Thoracic aorta (tissue), 2 donors: ENCODE measurements at regions not wholly inside any gene's neighbourhood (a gene's known extent, or its start where the extent isn't known, plus 50 kb on each side); places are given as distances from the start of the nearest gene placed in this dataset.

Source experiments
- ATAC-seq: fragments of 150-250 bp; one replicate; pipeline ENCODE4 v1.8.0; 2017; ENCODE audit warnings: low read depth; ENCODE audit not compliant: insufficient number of reproducible peaks, low FRiP score
- DNase-seq: peaks from one replicate; pipeline ENCODE4 v3.0.0-alpha.2; 2020; ENCODE audit warnings: low spot score
- H3K27ac ChIP-seq, 2 donors: fragments of 200-600 bp; sonication (generic); 1 replicate in 1 of 2; 2 replicates in 1 of 2; pipeline ENCODE4 v1.5.1; 2016; ENCODE audit warnings: mild to moderate bottlenecking in 2 of 2, moderate library complexity in 2 of 2
- H3K27me3 ChIP-seq: fragments of 200-600 bp; sonication (generic); replicated peaks from 2 replicates; pipeline ENCODE4 v1.6.0; 2016; ENCODE audit warnings: mild to moderate bottlenecking; ENCODE audit not compliant: insufficient read depth
- H3K36me3 ChIP-seq: fragments of 200-600 bp; sonication (generic); one replicate; pipeline ENCODE4 v1.5.1; 2016
- H3K4me1 ChIP-seq, 2 donors: fragments of 200-600 bp; sonication (generic); 1 replicate in 1 of 2; 2 replicates in 1 of 2; pipeline versions ENCODE4 v1.5.1 to v1.6.0; 2016; ENCODE audit warnings: low read depth in 2 of 2, mild to moderate bottlenecking in 1 of 2; ENCODE audit not compliant: control insufficient read depth in 1 of 2
- H3K4me3 ChIP-seq: fragments of 200-600 bp; sonication (generic); 2 replicates; pipeline ENCODE4 v1.5.1; 2016; ENCODE audit warnings: mild to moderate bottlenecking
- H3K9me3 ChIP-seq: fragments of 200-600 bp; sonication (generic); 2 replicates; pipeline ENCODE4 v1.5.1; 2016
- TF ChIP-seq, protein P1 (sequence below): fragments of 200-600 bp; sonication (generic); IDR thresholded peaks from one replicate; pipeline ENCODE4 v1.5.1; 2019; ENCODE audit warnings: antibody characterized with exemption

GRCh38 chr21:34022627-34023335, 50.6 kb upstream of the MRPS6 start:
- ATAC-seq = no peak
- TF ChIP-seq, protein P1, sequence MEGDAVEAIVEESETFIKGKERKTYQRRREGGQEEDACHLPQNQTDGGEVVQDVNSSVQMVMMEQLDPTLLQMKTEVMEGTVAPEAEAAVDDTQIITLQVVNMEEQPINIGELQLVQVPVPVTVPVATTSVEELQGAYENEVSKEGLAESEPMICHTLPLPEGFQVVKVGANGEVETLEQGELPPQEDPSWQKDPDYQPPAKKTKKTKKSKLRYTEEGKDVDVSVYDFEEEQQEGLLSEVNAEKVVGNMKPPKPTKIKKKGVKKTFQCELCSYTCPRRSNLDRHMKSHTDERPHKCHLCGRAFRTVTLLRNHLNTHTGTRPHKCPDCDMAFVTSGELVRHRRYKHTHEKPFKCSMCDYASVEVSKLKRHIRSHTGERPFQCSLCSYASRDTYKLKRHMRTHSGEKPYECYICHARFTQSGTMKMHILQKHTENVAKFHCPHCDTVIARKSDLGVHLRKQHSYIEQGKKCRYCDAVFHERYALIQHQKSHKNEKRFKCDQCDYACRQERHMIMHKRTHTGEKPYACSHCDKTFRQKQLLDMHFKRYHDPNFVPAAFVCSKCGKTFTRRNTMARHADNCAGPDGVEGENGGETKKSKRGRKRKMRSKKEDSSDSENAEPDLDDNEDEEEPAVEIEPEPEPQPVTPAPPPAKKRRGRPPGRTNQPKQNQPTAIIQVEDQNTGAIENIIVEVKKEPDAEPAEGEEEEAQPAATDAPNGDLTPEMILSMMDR = no peak
- no peaks in the 10 kb centered on the region for H3K27me3 ChIP-seq
- no peak for DNase-seq
- no peaks in the 10 kb centered on the region for H3K9me3 ChIP-seq
- H3K4me3 ChIP-seq = no peak overlapping the region
- no peaks in the 10 kb centered on the region for H3K36me3 ChIP-seq
- H3K27ac ChIP-seq = no peak overlapping the region
- peaks cover 5 to 10% of the 10 kb centered on the region in 2 donors for H3K4me1 ChIP-seq

GRCh38 chr21:34021726-34022125, 51.7 kb upstream of the MRPS6 start:
- Histone ChIP-seq H3K27me3 (no peaks in the 10 kb centered on the region), H3K27ac (no peak overlapping the region), H3K36me3 (no peaks in the 10 kb centered on the region), H3K4me1 (peaks cover 5 to 10% of the 10 kb centered on the region in 2 donors), H3K4me3 (no peak overlapping the region), H3K9me3 (no peaks in the 10 kb centered on the region)
- DNase-seq = no peak
- TF ChIP-seq, protein P1 = no peak
- no peak for ATAC-seq

GRCh38 chr21:34020983-34021553, 52.3 kb upstream of the MRPS6 start:
- H3K4me3 ChIP-seq = no peak overlapping the region
- ATAC-seq (no peak), DNase-seq (no peak)
- peaks cover 5 to 10% of the 10 kb centered on the region in 2 donors for H3K4me1 ChIP-seq
- H3K27me3 ChIP-seq = no peaks in the 10 kb centered on the region
- H3K36me3 ChIP-seq = no peaks in the 10 kb centered on the region
- no peaks in the 10 kb centered on the region for H3K9me3 ChIP-seq
- TF ChIP-seq, protein P1 = no peak
- H3K27ac ChIP-seq = no peak overlapping the region

DNA sequence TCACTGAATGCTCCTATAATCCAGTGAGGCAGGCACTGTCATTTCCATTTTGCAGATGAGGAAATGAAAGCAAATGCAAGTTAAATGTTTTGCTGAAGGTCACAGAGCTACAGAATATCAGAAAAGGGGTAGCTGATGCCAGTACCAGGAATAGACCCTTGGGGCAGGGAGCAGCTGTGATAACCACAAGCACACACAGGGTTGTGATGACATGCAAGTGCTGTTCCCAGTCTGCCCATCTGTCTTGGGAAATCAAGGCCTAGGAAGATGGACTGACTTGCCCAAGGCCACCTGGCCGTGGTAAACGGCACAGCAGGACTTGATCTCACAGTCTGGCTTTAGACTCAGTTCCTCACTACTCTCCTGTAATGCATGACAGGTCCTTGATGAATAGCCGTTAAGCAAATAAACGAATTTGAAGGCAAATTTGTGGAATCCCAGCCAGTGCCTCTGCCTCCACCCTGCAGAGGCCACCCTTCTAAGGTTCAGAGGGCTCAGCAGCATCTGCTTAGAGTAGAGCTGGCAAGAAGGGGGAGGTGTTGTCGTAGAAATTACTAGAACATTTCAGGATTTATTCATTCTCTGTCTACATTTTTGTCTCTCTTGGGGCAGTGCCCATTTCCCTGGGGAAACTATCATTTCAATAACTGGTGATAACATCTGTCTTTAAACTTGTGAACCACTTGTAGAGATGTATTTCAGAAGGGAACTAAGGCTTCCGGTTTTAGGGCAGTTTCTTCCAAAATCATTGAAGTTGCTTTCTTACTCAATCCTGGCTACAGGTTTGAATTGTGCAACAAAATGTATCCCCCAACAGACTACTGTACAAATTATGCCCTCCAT, 53.2 kb upstream of the MRPS6 start:
- Histone ChIP-seq H3K4me1 (peaks cover 5 to 6% of the 10 kb centered on the region in 2 donors), H3K36me3 (no peaks in the 10 kb centered on the region), H3K27ac (no peak overlapping the region), H3K27me3 (no peaks in the 10 kb centered on the region), H3K9me3 (no peaks in the 10 kb centered on the region), H3K4me3 (no peak overlapping the region)
- ATAC-seq (no peak), DNase-seq (no peak)
- TF ChIP-seq, protein P1 = no peak

DNA sequence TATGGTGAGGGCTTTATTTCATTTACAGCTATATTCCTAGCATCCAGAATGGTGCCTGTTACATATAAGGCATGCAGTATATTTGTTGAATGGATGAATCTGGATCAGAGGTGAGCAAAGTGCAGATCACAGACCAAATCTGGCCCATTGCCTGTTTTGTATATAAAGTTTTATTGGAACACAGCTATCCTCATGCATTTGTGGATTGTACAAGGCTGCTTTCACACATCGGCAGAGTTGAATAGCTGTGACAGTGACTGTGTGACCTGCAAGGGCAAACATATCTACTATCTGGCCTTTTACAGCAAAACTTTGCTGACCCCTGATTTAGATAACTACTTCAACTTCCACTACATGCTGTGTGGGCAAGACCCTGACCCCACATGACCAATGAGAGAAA, 54.0 kb upstream of the MRPS6 start:
- Histone ChIP-seq H3K27me3 (no peaks in the 10 kb centered on the region), H3K36me3 (no peaks in the 10 kb centered on the region), H3K4me1 (peaks cover 5 to 6% of the 10 kb centered on the region in 2 donors), H3K9me3 (no peaks in the 10 kb centered on the region), H3K4me3 (no peak overlapping the region), H3K27ac (no peak overlapping the region)
- no peak for DNase-seq
- TF ChIP-seq, protein P1 = no peak
- no peak for ATAC-seq
